Gastrocnemius medialis (tissue), 4 donors: ENCODE measurements at regions not wholly inside any gene's neighbourhood (a gene's known extent, or its start where the extent isn't known, plus 50 kb on each side); places are given as distances from the start of the nearest gene placed in this dataset.

Source experiments
- CTCF ChIP-seq, 5 experiments: fragments of 450-650 bp in 3 of 5; fragments of 200-600 bp in 2 of 5; sonication (generic) in 2 of 5; IDR thresholded peaks in 4 of 5; conservative IDR thresholded peaks in 1 of 5; 1 replicate in 4 of 5; 2 replicates in 1 of 5; pipeline ENCODE4 v1.5.1; 2016 to 2019; ENCODE audit warnings: antibody characterized with exemption in 5 of 5, mild to moderate bottlenecking in 3 of 5, moderate library complexity in 3 of 5
- POLR2A ChIP-seq, 2 donors: fragments of 450-650 bp; IDR thresholded peaks; one replicate each; pipeline ENCODE4 v1.6.1; 2017; ENCODE audit warnings: antibody characterized with exemption in 2 of 2, mild to moderate bottlenecking in 2 of 2, moderate library complexity in 2 of 2

DNA sequence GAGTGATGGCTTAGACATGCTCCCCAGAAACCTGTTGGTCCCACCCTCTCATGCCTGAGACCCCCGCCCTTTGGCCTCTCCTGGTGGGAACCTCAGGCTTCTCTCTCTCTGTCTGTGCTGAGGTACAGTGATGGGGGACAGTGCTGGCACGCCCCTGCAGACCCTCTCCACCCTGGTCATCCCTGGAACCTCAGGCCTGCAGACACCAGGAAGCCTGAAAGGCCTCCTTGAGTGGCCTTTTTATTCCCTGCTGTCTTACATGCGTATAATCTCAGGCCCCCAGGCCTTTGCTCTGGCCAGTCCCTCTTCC, 78.5 kb upstream of the MAFB start:
- no peak for TF ChIP-seq CTCF (IDR thresholded peaks at IDR 0.05 in 4 of 5, conservative IDR thresholded peaks at IDR 0.05 in 1 of 5)
- TF ChIP-seq POLR2A (IDR thresholded peaks at IDR 0.05) = no peak
